Large intestine (tissue), 3 donors: ENCODE measurements at regions not wholly inside any gene's neighbourhood (a gene's known extent, or its start where the extent isn't known, plus 50 kb on each side); places are given as distances from the start of the nearest gene placed in this dataset.

ENCODE experiments used
- DNase-seq, 2 donors: peaks; one replicate each; pipeline versions ENCODE4 v3.0.0 to v3.0.0-alpha.2; 2013
- H3K27ac ChIP-seq: one replicate; pipeline ENCODE4 v1.5.1; 2013; ENCODE audit warnings: low read length
- H3K27me3 ChIP-seq: 2 replicates; pipeline ENCODE4 v1.6.1; 2013; ENCODE audit warnings: low read length; ENCODE audit not compliant: control insufficient read depth, insufficient read depth
- H3K36me3 ChIP-seq: 2 replicates; pipeline ENCODE4 v1.6.1; 2013; ENCODE audit warnings: low read length; ENCODE audit not compliant: control insufficient read depth, insufficient read depth
- H3K4me1 ChIP-seq: one replicate; pipeline ENCODE4 v1.6.1; 2013; ENCODE audit warnings: low read length; ENCODE audit not compliant: control insufficient read depth, insufficient read depth
- H3K4me3 ChIP-seq: one replicate; pipeline ENCODE4 v1.5.1; 2013; ENCODE audit warnings: low read length
- H3K9me3 ChIP-seq: one replicate; pipeline ENCODE4 v1.6.1; 2013; ENCODE audit warnings: mild to moderate bottlenecking, low read depth, low read length, moderate library complexity; ENCODE audit not compliant: control insufficient read depth
- whole genome bisulfite sequencing: methylation state at CpG from one replicate; pipeline ENCODE4 v1.1.5; 2013; ENCODE audit warnings: low lambda C conversion rate; ENCODE audit not compliant: insufficient coverage; 5-methylcytosine and 5-hydroxymethylcytosine counted together

- DNase-seq, result no peak
- Histone ChIP-seq H3K27me3 (no peaks in the 10 kb centered on the region), H3K27ac (no peak overlapping the region), H3K4me3 (no peak overlapping the region), H3K4me1 (no peaks in the 10 kb centered on the region), H3K36me3 (no peaks in the 10 kb centered on the region), H3K9me3 (peaks cover 4% of the 10 kb centered on the region)
- WGBS, result 100% methylated on average over 1 of the region's 11 CpGs
These were observed 58.9 kb upstream of the MYEOV start for GRCh38 chr11:69234740-69235710.

GRCh38 chr11:69238573-69239351 lies 55.2 kb upstream of the MYEOV start:
- Histone ChIP-seq H3K27me3 (no peaks in the 10 kb centered on the region), H3K4me1 (peaks cover 3% of the 10 kb centered on the region), H3K9me3 (no peaks in the 10 kb centered on the region), H3K4me3 (no peak overlapping the region), H3K27ac (no peak overlapping the region), H3K36me3 (no peaks in the 10 kb centered on the region)
- no peak for DNase-seq
- no CpG with 5 or more reads among the region's 5 CpGs for WGBS

GRCh38 chr11:69239641-69240040 lies 54.3 kb upstream of the MYEOV start:
- no peak overlapping the region for H3K4me3 ChIP-seq
- H3K27ac ChIP-seq, result no peak overlapping the region
- no peaks in the 10 kb centered on the region for H3K27me3 ChIP-seq
- WGBS, result no CpG with 5 or more reads among the region's 10 CpGs
- no peaks in the 10 kb centered on the region for H3K9me3 ChIP-seq
- H3K4me1 ChIP-seq, result peaks cover 3% of the 10 kb centered on the region
- DNase-seq, result no peak
- no peaks in the 10 kb centered on the region for H3K36me3 ChIP-seq

- H3K36me3 ChIP-seq, result no peaks in the 10 kb centered on the region
- peak in 1 of 2 donors; percentile 63 for DNase-seq
- H3K4me3 ChIP-seq, result no peak overlapping the region
- H3K27ac ChIP-seq, result no peak overlapping the region
- no CpG with 5 or more reads among the region's 7 CpGs for WGBS
- H3K27me3 ChIP-seq, result no peaks in the 10 kb centered on the region
- no peaks in the 10 kb centered on the region for H3K9me3 ChIP-seq
- H3K4me1 ChIP-seq, result peaks cover 3% of the 10 kb centered on the region
These were observed 53.5 kb upstream of the MYEOV start for GRCh38 chr11:69240332-69241074.

- H3K27ac ChIP-seq, result no peak overlapping the region
- peaks cover 3% of the 10 kb centered on the region for H3K4me1 ChIP-seq
- no peaks in the 10 kb centered on the region for H3K36me3 ChIP-seq
- H3K27me3 ChIP-seq, result no peaks in the 10 kb centered on the region
- no CpG with 5 or more reads among the region's 6 CpGs for WGBS
- no peaks in the 10 kb centered on the region for H3K9me3 ChIP-seq
- DNase-seq, result no peak
- H3K4me3 ChIP-seq, result no peak overlapping the region
These were observed 52.7 kb upstream of the MYEOV start for GRCh38 chr11:69241075-69241740.

GRCh38 chr11:69241844-69242243 lies 52.1 kb upstream of the MYEOV start:
- Histone ChIP-seq H3K4me1 (peaks cover 6% of the 10 kb centered on the region), H3K27ac (no peak overlapping the region), H3K27me3 (no peaks in the 10 kb centered on the region), H3K4me3 (no peak overlapping the region), H3K9me3 (no peaks in the 10 kb centered on the region), H3K36me3 (no peaks in the 10 kb centered on the region)
- WGBS, result 93% methylated on average over 3 of the region's 4 CpGs
- DNase-seq, result no peak

- no peak overlapping the region for H3K4me3 ChIP-seq
- no peaks in the 10 kb centered on the region for H3K27me3 ChIP-seq
- no CpG with 5 or more reads among the region's 3 CpGs for WGBS
- no peaks in the 10 kb centered on the region for H3K36me3 ChIP-seq
- DNase-seq, result no peak
- no peak overlapping the region for H3K27ac ChIP-seq
- H3K9me3 ChIP-seq, result no peaks in the 10 kb centered on the region
- peaks cover 6% of the 10 kb centered on the region for H3K4me1 ChIP-seq
These were observed 51.6 kb upstream of the MYEOV start for GRCh38 chr11:69242266-69242920.

- no CpG with 5 or more reads among the region's 1 CpG for WGBS
- DNase-seq, result no peak
- H3K27ac ChIP-seq, result no peak overlapping the region
These were observed 50.3 kb upstream of the MYEOV start for GRCh38 chr11:69243496-69244200.

More at GRCh38 chr11:69243496-69244200, 50.3 kb upstream of the MYEOV start:
- no peaks in the 10 kb centered on the region for H3K9me3 ChIP-seq
- no peaks in the 10 kb centered on the region for H3K36me3 ChIP-seq
- peaks cover 6% of the 10 kb centered on the region for H3K4me1 ChIP-seq
- H3K4me3 ChIP-seq, result no peak overlapping the region
- H3K27me3 ChIP-seq, result no peaks in the 10 kb centered on the region
